ENCODE measurements at regions not wholly inside any gene's neighbourhood (a gene's known extent, or its start where the extent isn't known, plus 50 kb on each side); places are given as distances from the start of the nearest gene placed in this dataset.

GRCh38 chr21:19145682-19146293, 742.2 kb upstream of the TMPRSS15 start:
- H3K27me3 ChIP-seq, result no peaks in the 10 kb centered on the region
- DNase-seq, result no peak
- no peaks in the 10 kb centered on the region for H3K4me1 ChIP-seq
- H3K36me3 ChIP-seq, result no peaks in the 10 kb centered on the region
- no peak for ATAC-seq (ENCODE audit: low FRiP score in 2 of 2)
- no peak overlapping the region for H3K27ac ChIP-seq
- H3K4me3 ChIP-seq, result no peak overlapping the region
- 79 to 86% methylated on average over 4 of the region's 4 CpGs for WGBS, 2 donors
- TF ChIP-seq CTCF (IDR thresholded peaks at IDR 0.05), result no peak
- TF ChIP-seq POLR2AphosphoS5 (IDR thresholded peaks at IDR 0.05), result no peak
- TF ChIP-seq EP300 (IDR thresholded peaks at IDR 0.05), result no peak
- TF ChIP-seq POLR2A (IDR thresholded peaks at IDR 0.05), result no peak
- no peaks in the 10 kb centered on the region for H3K9me3 ChIP-seq

GRCh38 chr21:19148056-19148455, 744.5 kb upstream of the TMPRSS15 start:
- Histone ChIP-seq H3K4me3 (no peak overlapping the region), H3K36me3 (no peaks in the 10 kb centered on the region), H3K27me3 (no peaks in the 10 kb centered on the region), H3K4me1 (no peaks in the 10 kb centered on the region), H3K9me3 (no peaks in the 10 kb centered on the region), H3K27ac (no peak overlapping the region)
- no peak for TF ChIP-seq POLR2AphosphoS5 (IDR thresholded peaks at IDR 0.05)
- no peak for TF ChIP-seq EP300 (IDR thresholded peaks at IDR 0.05)
- DNase-seq (no peak), ATAC-seq (ENCODE audit: low FRiP score in 2 of 2) (no peak)
- 84 to 86% methylated on average over 3 of the region's 3 CpGs for WGBS, 2 donors

GRCh38 chr21:19171585-19171984, 768.0 kb upstream of the TMPRSS15 start:
- no peak for DNase-seq

GRCh38 chr21:19181604-19182140, 778.1 kb upstream of the TMPRSS15 start:
- Histone ChIP-seq H3K27me3 (no peaks in the 10 kb centered on the region), H3K9me3 (no peaks in the 10 kb centered on the region), H3K36me3 (no peaks in the 10 kb centered on the region), H3K4me1 (no peaks in the 10 kb centered on the region), H3K4me3 (no peak overlapping the region), H3K27ac (no peak overlapping the region)
- 84% methylated on average over 3 of the region's 3 CpGs for WGBS, 2 donors
- DNase-seq, result no peak
- TF ChIP-seq POLR2AphosphoS5 (IDR thresholded peaks at IDR 0.05), result no peak
- no peak for TF ChIP-seq POLR2A (IDR thresholded peaks at IDR 0.05)
- TF ChIP-seq EP300 (IDR thresholded peaks at IDR 0.05), result no peak
- TF ChIP-seq CTCF (IDR thresholded peaks at IDR 0.05), result no peak
- no peak for ATAC-seq (ENCODE audit: low FRiP score in 2 of 2)

More at GRCh38 chr21:19171585-19171984, 768.0 kb upstream of the TMPRSS15 start:
- Histone ChIP-seq H3K4me1 (no peaks in the 10 kb centered on the region), H3K27me3 (no peaks in the 10 kb centered on the region), H3K27ac (no peak overlapping the region), H3K9me3 (no peaks in the 10 kb centered on the region), H3K4me3 (no peak overlapping the region), H3K36me3 (no peaks in the 10 kb centered on the region)
- WGBS, 2 donors, result 37 to 38% methylated on average over 4 of the region's 4 CpGs
- TF ChIP-seq POLR2AphosphoS5 (IDR thresholded peaks at IDR 0.05) (no peak), POLR2A (IDR thresholded peaks at IDR 0.05) (no peak), EP300 (IDR thresholded peaks at IDR 0.05) (no peak), CTCF (IDR thresholded peaks at IDR 0.05) (no peak)
- no peak for ATAC-seq (ENCODE audit: low FRiP score in 2 of 2)

GRCh38 chr21:19197950-19198349, 794.4 kb upstream of the TMPRSS15 start:
- 45 to 65% methylated on average over 4 of the region's 4 CpGs for WGBS, 2 donors
- no peaks in the 10 kb centered on the region for H3K36me3 ChIP-seq
- ATAC-seq (ENCODE audit: low FRiP score in 2 of 2) (no peak), DNase-seq (no peak)
- no peaks in the 10 kb centered on the region for H3K9me3 ChIP-seq
- H3K4me3 ChIP-seq, result no peak overlapping the region
- H3K27ac ChIP-seq, result no peak overlapping the region
- no peaks in the 10 kb centered on the region for H3K27me3 ChIP-seq
- H3K4me1 ChIP-seq, result no peaks in the 10 kb centered on the region
- TF ChIP-seq EP300 (IDR thresholded peaks at IDR 0.05), result no peak
- no peak for TF ChIP-seq POLR2A (IDR thresholded peaks at IDR 0.05)
- TF ChIP-seq POLR2AphosphoS5 (IDR thresholded peaks at IDR 0.05), result no peak
- no peak for TF ChIP-seq CTCF (IDR thresholded peaks at IDR 0.05)
